ENCODE measurements at regions not wholly inside any gene's neighbourhood (a gene's known extent, or its start where the extent isn't known, plus 50 kb on each side); places are given as distances from the start of the nearest gene placed in this dataset.

DNA sequence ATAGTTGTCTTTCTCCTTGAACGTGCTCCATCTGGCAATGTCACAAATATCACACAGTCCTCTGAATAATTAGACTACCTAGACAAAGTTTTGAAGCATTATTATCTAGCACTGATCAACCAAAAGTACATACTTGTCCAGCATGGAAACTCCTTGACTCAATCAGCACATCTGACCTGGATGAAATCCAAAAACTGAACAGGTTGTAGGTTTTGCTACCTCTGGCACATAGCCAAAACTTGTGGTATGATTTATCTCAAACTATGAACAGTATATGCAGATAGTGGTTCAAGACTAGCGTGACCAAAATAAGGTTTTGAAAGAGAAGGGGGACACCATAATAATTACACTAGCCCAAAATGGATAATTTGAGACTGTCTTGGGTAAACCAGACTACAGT, 158.1 kb downstream of the ARRDC3 start:
- no peak overlapping the region for H3K4me3 Mint-ChIP-seq
- peaks cover 8% of the 10 kb centered on the region for H3K9me3 Mint-ChIP-seq (ENCODE audit: insufficient read depth)
- no peak overlapping the region for H2AFZ ChIP-seq (ENCODE audit: insufficient read depth, low read depth, low read length, poor library complexity, severe bottlenecking)
- peaks cover 0 to 4% (median 2%) of the 10 kb centered on the region in 3 donors for H3K9me3 ChIP-seq (ENCODE audit: control extremely low read depth in 1 of 3, control insufficient read depth in 2 of 3, insufficient read depth in 1 of 3, low read length in 2 of 3)
- no peaks in the 10 kb centered on the region for H3K79me2 ChIP-seq (ENCODE audit: control insufficient read depth, insufficient read depth, low read length)
- H4K20me1 ChIP-seq (ENCODE audit: control insufficient read depth, insufficient read depth, low read length, poor library complexity, severe bottlenecking): no peaks in the 10 kb centered on the region
- H3K4me3 ChIP-seq (ENCODE audit: control extremely low read depth in 1 of 5, extremely low read depth in 1 of 5, insufficient read depth in 1 of 5, low read depth in 2 of 5, low read length in 4 of 5): no peak overlapping the region
- no peak overlapping the region for H3K27ac ChIP-seq (ENCODE audit: low read length in 2 of 2)
- TF ChIP-seq CTCF (IDR thresholded peaks at IDR 0.05) (no peak), EZH2 (IDR thresholded peaks at IDR 0.05; ENCODE audit: borderline replicate concordance, insufficient read depth, low read depth, low read length, poor library complexity, severe bottlenecking) (no peak)
- no peak overlapping the region for H3K27ac Mint-ChIP-seq
- peaks cover 0 to 4% (median 2%) of the 10 kb centered on the region in 4 experiments for H3K27me3 ChIP-seq (replicated peaks in 1 of 4; ENCODE audit: control extremely low read depth in 1 of 4, control insufficient read depth in 3 of 4, insufficient read depth in 4 of 4, low read length in 3 of 4)
- POLR2A ChIA-PET: no interaction called here
- ATAC-seq (ENCODE audit: low read depth): no peak
- peaks cover 4% of the 10 kb centered on the region for H3K27me3 Mint-ChIP-seq
- CTCF ChIA-PET: interaction anchor here (2.5 to 8.2 kb wide), 3 partner anchors 10 to 194 kb away, joined by 8 to 195 read pairs (median 28); partner anchors contain the start of gene ARRDC3
- no peaks in the 10 kb centered on the region for H3K4me1 ChIP-seq (ENCODE audit: control insufficient read depth in 2 of 2, insufficient read depth in 2 of 2, low read length in 2 of 2)
- no peak for DNase-seq
- no CpG with 5 or more reads among the region's 2 CpGs for WGBS (ENCODE audit: insufficient coverage)
- intact Hi-C loops (cut with micrococcal nuclease): loop anchor here (5.0 kb wide), 2 partner anchors 123 to 358 kb away; no protein-coding TSS in a partner anchor
- H3K36me3 ChIP-seq (replicated peaks in 1 of 2; ENCODE audit: control extremely low read depth in 1 of 2, control insufficient read depth in 1 of 2, extremely low read depth in 1 of 2, insufficient read depth in 2 of 2, low read length in 1 of 2): no peaks in the 10 kb centered on the region
- no peak overlapping the region for H3K9ac ChIP-seq (ENCODE audit: low read length)
- no peaks in the 10 kb centered on the region for H3K4me1 Mint-ChIP-seq
- H3K4me2 ChIP-seq (replicated peaks; ENCODE audit: low read depth, low read length, poor library complexity, severe bottlenecking): no peak overlapping the region

DNA sequence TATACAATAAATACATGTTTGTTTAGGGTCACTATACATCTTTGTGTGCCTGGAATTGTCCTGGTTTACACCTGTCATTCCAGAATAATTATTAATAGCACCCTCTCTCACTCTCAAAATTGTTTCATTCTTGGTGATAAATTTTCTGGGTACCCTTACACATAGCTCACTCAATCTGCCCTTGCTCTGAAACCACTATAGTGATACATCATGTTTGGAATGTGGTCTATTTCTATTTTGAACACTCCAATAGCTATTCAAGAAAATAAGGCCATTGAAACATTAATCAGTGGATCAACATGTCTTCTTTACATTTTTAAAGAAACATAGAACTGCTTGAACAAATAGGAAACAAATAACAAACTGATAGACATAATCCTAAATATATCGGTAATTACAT, 158.7 kb downstream of the ARRDC3 start:
- no peaks in the 10 kb centered on the region for H4K20me1 ChIP-seq (ENCODE audit: control insufficient read depth, insufficient read depth, low read length, poor library complexity, severe bottlenecking)
- peaks cover 4% of the 10 kb centered on the region for H3K27me3 Mint-ChIP-seq
- H3K4me3 Mint-ChIP-seq: no peak overlapping the region
- H3K9ac ChIP-seq (ENCODE audit: low read length): no peak overlapping the region
- CTCF ChIA-PET: interaction anchor here (2.5 to 8.2 kb wide), 3 partner anchors 9 to 195 kb away, joined by 8 to 195 read pairs (median 28); partner anchors contain the start of gene ARRDC3
- H3K79me2 ChIP-seq (ENCODE audit: control insufficient read depth, insufficient read depth, low read length): no peaks in the 10 kb centered on the region
- H3K4me2 ChIP-seq (replicated peaks; ENCODE audit: low read depth, low read length, poor library complexity, severe bottlenecking): no peak overlapping the region
- H3K27ac Mint-ChIP-seq: no peak overlapping the region
- peaks cover 0 to under 1% (median 0%) of the 10 kb centered on the region in 3 donors for H3K9me3 ChIP-seq (ENCODE audit: control extremely low read depth in 1 of 3, control insufficient read depth in 2 of 3, insufficient read depth in 1 of 3, low read length in 2 of 3)
- no peaks in the 10 kb centered on the region for H3K4me1 ChIP-seq (ENCODE audit: control insufficient read depth in 2 of 2, insufficient read depth in 2 of 2, low read length in 2 of 2)
- DNase-seq: no peak
- intact Hi-C loops (cut with micrococcal nuclease): loop anchor here (5.0 kb wide), 1 partner anchor 122 kb away; no protein-coding TSS in a partner anchor
- POLR2A ChIA-PET: no interaction called here
- H2AFZ ChIP-seq (ENCODE audit: insufficient read depth, low read depth, low read length, poor library complexity, severe bottlenecking): no peak overlapping the region
- no peaks in the 10 kb centered on the region for H3K4me1 Mint-ChIP-seq
- TF ChIP-seq EZH2 (IDR thresholded peaks at IDR 0.05; ENCODE audit: borderline replicate concordance, insufficient read depth, low read depth, low read length, poor library complexity, severe bottlenecking) (no peak), CTCF (IDR thresholded peaks at IDR 0.05) (no peak)
- H3K27me3 ChIP-seq (replicated peaks in 1 of 4; ENCODE audit: control extremely low read depth in 1 of 4, control insufficient read depth in 3 of 4, insufficient read depth in 4 of 4, low read length in 3 of 4): peaks cover 0 to 4% (median 2%) of the 10 kb centered on the region in 4 experiments
- H3K36me3 ChIP-seq (replicated peaks in 1 of 2; ENCODE audit: control extremely low read depth in 1 of 2, control insufficient read depth in 1 of 2, extremely low read depth in 1 of 2, insufficient read depth in 2 of 2, low read length in 1 of 2): no peaks in the 10 kb centered on the region
- WGBS (ENCODE audit: insufficient coverage): no CpG with 5 or more reads among the region's 1 CpG
- ATAC-seq (ENCODE audit: low read depth): no peak
- H3K9me3 Mint-ChIP-seq (ENCODE audit: insufficient read depth): peaks cover 5% of the 10 kb centered on the region
- H3K4me3 ChIP-seq (ENCODE audit: control extremely low read depth in 1 of 5, extremely low read depth in 1 of 5, insufficient read depth in 1 of 5, low read depth in 2 of 5, low read length in 4 of 5): no peak overlapping the region
- H3K27ac ChIP-seq (ENCODE audit: low read length in 2 of 2): no peak overlapping the region
